H1 (cell line): ENCODE measurements at regions not wholly inside any gene's neighbourhood (a gene's known extent, or its start where the extent isn't known, plus 50 kb on each side); places are given as distances from the start of the nearest gene placed in this dataset.
"Not testable (repeated sequence)": the region's sequence is repeated elsewhere in the genome, so short reads cannot be mapped to it uniquely, and the experiment has no call there.

Source experiments
- CTCF ChIA-PET: fragments of 300-600 bp; sonication (Branson Sonifier 250); formaldehyde crosslinking; loops from one replicate; lab custom pipeline; 2021; ENCODE audit not compliant: partially characterized antibody; lab: Charles Lee
- POLR2A ChIA-PET: fragments of 300-600 bp; sonication (Branson Sonifier 250); formaldehyde crosslinking; loops from one replicate; lab custom pipeline; 2021; ENCODE audit warnings: inconsistent platforms; ENCODE audit not compliant: partially characterized antibody; lab: Charles Lee
- DNase-seq, 2 experiments: peaks; one replicate each; pipeline versions ENCODE4 v3.0.0 to v3.0.0-alpha.2; 2010 to 2022; ENCODE audit warnings: low spot score in 2 of 2, low read depth in 1 of 2, mixed read lengths in 1 of 2
- FAIRE-seq: peaks from 2 replicates; lab custom pipeline; 2011; peaks lifted over from hg19 to GRCh38; lab: Jason Lieb, UNC
- H2AFZ ChIP-seq: 2 replicates; pipeline ENCODE4 v1.8.1; 2012; ENCODE audit warnings: low read length, inconsistent platforms
- H2AK5ac ChIP-seq: 2 replicates; pipeline ENCODE4 v1.6.1; 2013; ENCODE audit warnings: low read depth, low read length
- H2BK120ac ChIP-seq: replicated peaks from 2 replicates; pipeline ENCODE3; 2013; ENCODE audit warnings: low read depth, low read length, inconsistent platforms
- H2BK12ac ChIP-seq: 2 replicates; pipeline ENCODE4 v1.6.1; 2013; ENCODE audit warnings: low read depth, low read length
- H2BK15ac ChIP-seq: 2 replicates; pipeline ENCODE4 v1.6.1; 2013; ENCODE audit warnings: low read length
- H2BK20ac ChIP-seq: 2 replicates; pipeline ENCODE4 v1.6.1; 2013; ENCODE audit warnings: low read length
- H2BK5ac ChIP-seq: 2 replicates; pipeline ENCODE4 v1.6.1; 2013; ENCODE audit warnings: low read depth, low read length
- H3K14ac ChIP-seq: 2 replicates; pipeline ENCODE4 v1.6.1; 2013; ENCODE audit warnings: inconsistent platforms; ENCODE audit not compliant: insufficient read length
- H3K18ac ChIP-seq: 2 replicates; pipeline ENCODE4 v1.6.1; 2013; ENCODE audit warnings: low read length; ENCODE audit errors: extremely low read depth
- H3K23ac ChIP-seq: 2 replicates; pipeline ENCODE4 v1.6.1; 2013; ENCODE audit warnings: inconsistent platforms; ENCODE audit not compliant: insufficient read length
- H3K23me2 ChIP-seq: 2 replicates; pipeline ENCODE4 v1.6.1; 2013; ENCODE audit warnings: low read depth, low read length
- H3K27ac ChIP-seq: 2 replicates; pipeline ENCODE4 v1.6.1; 2011; ENCODE audit warnings: low read depth, low read length, inconsistent platforms
- H3K27me3 ChIP-seq, 4 experiments: replicated peaks in 1 of 4; 1 replicate in 1 of 4; 2 replicates in 3 of 4; pipeline versions ENCODE4 v1.6.1 to v1.8.1; 2011 to 2013; ENCODE audit warnings: low read length in 3 of 4, mild to moderate bottlenecking in 3 of 4, inconsistent platforms in 2 of 4, mixed read lengths in 2 of 4, moderate library complexity in 1 of 4; ENCODE audit not compliant: control insufficient read depth in 3 of 4, insufficient read depth in 3 of 4; ENCODE audit errors: extremely low read depth in 1 of 4
- H3K36me3 ChIP-seq, 4 experiments: 2 replicates each; pipeline versions ENCODE4 v1.6.1 to v1.8.1; 2011 to 2013; ENCODE audit warnings: mild to moderate bottlenecking in 4 of 4, low read length in 3 of 4, moderate library complexity in 2 of 4, control low read depth in 1 of 4, inconsistent platforms in 1 of 4; ENCODE audit not compliant: insufficient read depth in 4 of 4, control insufficient read depth in 2 of 4
- H3K4ac ChIP-seq: replicated peaks from 2 replicates; pipeline ENCODE3; 2013; ENCODE audit warnings: low read length, low read depth, mixed read lengths, inconsistent platforms; ENCODE audit not compliant: insufficient read length
- H3K4me1 ChIP-seq, 4 experiments: replicated peaks in 1 of 4; 1 replicate in 1 of 4; 2 replicates in 3 of 4; pipeline versions ENCODE4 v1.6.1 to v1.8.1; 2011 to 2013; ENCODE audit warnings: low read length in 3 of 4, inconsistent platforms in 2 of 4, mixed read lengths in 1 of 4; ENCODE audit not compliant: insufficient read depth in 4 of 4, control insufficient read depth in 3 of 4
- H3K4me2 ChIP-seq, 2 experiments: 2 replicates each; pipeline versions ENCODE4 v1.6.1 to v1.8.1; 2011 to 2013; ENCODE audit warnings: low read depth in 2 of 2, low read length in 2 of 2, control low read depth in 1 of 2, inconsistent platforms in 1 of 2, mild to moderate bottlenecking in 1 of 2; ENCODE audit not compliant: insufficient read depth in 1 of 2
- H3K4me3 ChIP-seq, 4 experiments: fragments of 200-600, 300-600 bp in 1 of 4; sonication (generic), shearing (Covaris generic), sonication (Bioruptor Twin) in 1 of 4; 2 replicates each; pipeline versions ENCODE4 v1.5.1 to v1.8.1; 2011 to 2016; ENCODE audit warnings: low read length in 4 of 4, low read depth in 3 of 4, control low read depth in 2 of 4, inconsistent platforms in 2 of 4, mild to moderate bottlenecking in 2 of 4, mixed read lengths in 1 of 4, moderate library complexity in 1 of 4; ENCODE audit not compliant: insufficient read depth in 2 of 4; ENCODE audit errors: extremely low read depth in 1 of 4
- H3K56ac ChIP-seq: replicated peaks from 2 replicates; pipeline ENCODE3; 2013; ENCODE audit warnings: low read depth, mild to moderate bottlenecking, mixed read lengths, low read length, inconsistent platforms; ENCODE audit not compliant: insufficient read length
- H3K79me1 ChIP-seq: 2 replicates; pipeline ENCODE4 v1.6.1; 2013; ENCODE audit warnings: low read depth, low read length, control low read depth
- H3K79me2 ChIP-seq, 2 experiments: 2 replicates each; pipeline versions ENCODE4 v1.6.1 to v1.8.1; 2012 to 2013; ENCODE audit warnings: low read length in 2 of 2, mild to moderate bottlenecking in 2 of 2, inconsistent platforms in 1 of 2; ENCODE audit not compliant: insufficient read depth in 2 of 2, control insufficient read depth in 1 of 2
- H3K9ac ChIP-seq, 4 experiments: replicated peaks in 1 of 4; 1 replicate in 1 of 4; 2 replicates in 3 of 4; pipeline versions ENCODE4 v1.6.1 to v1.8.1; 2011 to 2013; ENCODE audit warnings: low read depth in 3 of 4, low read length in 3 of 4, control low read depth in 2 of 4, mild to moderate bottlenecking in 2 of 4, moderate library complexity in 2 of 4, inconsistent platforms in 1 of 4; ENCODE audit errors: extremely low read depth in 1 of 4
- H3K9me3 ChIP-seq, 2 experiments: 2 replicates each; pipeline versions ENCODE4 v1.6.1 to v1.8.1; 2012 to 2013; ENCODE audit warnings: mild to moderate bottlenecking in 2 of 2, moderate library complexity in 2 of 2, control low read depth in 1 of 2, inconsistent platforms in 1 of 2, low read depth in 1 of 2, low read length in 1 of 2, mixed read lengths in 1 of 2; ENCODE audit not compliant: insufficient read depth in 2 of 2
- H4K20me1 ChIP-seq, 2 experiments: replicated peaks in 1 of 2; 2 replicates each; pipeline versions ENCODE3 to v1.8.1; 2011 to 2013; ENCODE audit warnings: inconsistent platforms in 2 of 2, low read length in 2 of 2, mild to moderate bottlenecking in 1 of 2; ENCODE audit not compliant: insufficient read depth in 2 of 2, control insufficient read depth in 1 of 2
- H4K5ac ChIP-seq: 2 replicates; pipeline ENCODE4 v1.6.1; 2013; ENCODE audit warnings: low read length, low read depth, mixed read lengths, inconsistent platforms; ENCODE audit not compliant: insufficient read length
- H4K8ac ChIP-seq: 2 replicates; pipeline ENCODE4 v1.8.0; 2013; ENCODE audit warnings: mild to moderate bottlenecking, moderate library complexity, low read length, inconsistent platforms; ENCODE audit not compliant: insufficient read depth; ENCODE audit errors: extremely low read depth
- H4K91ac ChIP-seq: replicated peaks from 2 replicates; pipeline ENCODE3; 2013; ENCODE audit warnings: low read length, mixed read lengths, inconsistent platforms; ENCODE audit not compliant: insufficient read length
- WGBS, 2 experiments: shearing (Covaris generic) in 1 of 2; methylation state at CpG; one replicate each; pipeline versions ENCODE4 v1.1.6 to v1.1.7; 2013 to 2015; ENCODE audit warnings: low lambda C conversion rate in 2 of 2, mixed read lengths in 2 of 2, inconsistent platforms in 1 of 2, low coverage in 1 of 2, missing lambda C conversion rate in 1 of 2; ENCODE audit not compliant: insufficient replicate concordance in 2 of 2, insufficient coverage in 1 of 2, insufficient read length in 1 of 2; ENCODE audit errors: extremely low coverage in 1 of 2, missing lambda C conversion rate in 1 of 2; 5-methylcytosine and 5-hydroxymethylcytosine counted together

DNA sequence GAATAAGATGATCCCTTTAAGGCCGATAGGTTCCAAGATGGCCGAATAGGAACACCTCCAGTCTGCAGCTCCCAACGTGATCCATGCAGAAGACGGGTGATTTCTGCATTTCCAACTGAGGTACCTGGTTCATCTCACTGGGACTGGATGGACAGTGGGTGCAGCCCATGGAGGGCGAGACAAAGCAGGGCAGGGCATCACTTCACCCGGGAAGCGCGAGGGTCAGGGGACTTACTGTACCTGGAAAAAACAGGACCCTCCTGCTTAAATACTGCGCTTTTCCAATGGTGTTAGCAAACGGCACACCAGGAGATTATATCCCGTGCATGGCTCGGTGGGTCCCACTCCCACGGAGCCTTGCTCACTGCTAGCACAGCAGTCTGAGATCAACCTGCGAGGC is 163.2 kb upstream of the SMARCAD1 start:
- H3K23me2 ChIP-seq, H3K4me3 ChIP-seq, H3K79me1 ChIP-seq, H2BK12ac ChIP-seq, H3K14ac ChIP-seq, H3K79me2 ChIP-seq, H2BK5ac ChIP-seq, H4K91ac ChIP-seq, H3K36me3 ChIP-seq, CTCF ChIA-PET, H3K9ac ChIP-seq, H2AK5ac ChIP-seq, H3K27ac ChIP-seq, H2BK120ac ChIP-seq, H2BK15ac ChIP-seq, H4K5ac ChIP-seq, H3K4me1 ChIP-seq, POLR2A ChIA-PET, H3K9me3 ChIP-seq, H3K23ac ChIP-seq, H3K56ac ChIP-seq, H2AFZ ChIP-seq, H3K27me3 ChIP-seq, FAIRE-seq, H4K20me1 ChIP-seq, H4K8ac ChIP-seq, H3K18ac ChIP-seq, H3K4ac ChIP-seq, H2BK20ac ChIP-seq, H3K4me2 ChIP-seq, DNase-seq: not testable (repeated sequence)
- 95% methylated on average over 14 of the region's 14 CpGs; no CpG with 5 or more reads in 1 of the 2 experiments for WGBS, 2 experiments
